Stimulated activated CD8-positive, alpha-beta memory T cell treated with anti-CD3 and anti-CD28 coated beads, Interleukin-4, amount 100 ng/mL, for 24 hours (primary cell): ENCODE measurements at regions not wholly inside any gene's neighbourhood (a gene's known extent, or its start where the extent isn't known, plus 50 kb on each side); places are given as distances from the start of the nearest gene placed in this dataset.
A peak's percentile ranks its signal among the peaks of the same experiment; 100 is the strongest.
"Not testable (repeated sequence)": the region's sequence is repeated elsewhere in the genome, so short reads cannot be mapped to it uniquely, and the experiment has no call there.

Source experiments
- DNase-seq: peaks from one replicate; pipeline ENCODE4 v3.0.0-alpha.2; 2020; ENCODE audit warnings: low read depth

GRCh38 chr12:124476011-124476400, 91.4 kb downstream of the NCOR2 start:
- DNase-seq, result no peak

- DNase-seq, result no peak
Observed at GRCh38 chr12:124475295-124476010, 92.0 kb downstream of the NCOR2 start.

- DNase-seq, result no peak
Observed at GRCh38 chr12:124474709-124475108, 92.7 kb downstream of the NCOR2 start.

GRCh38 chr12:124472690-124473279, 94.6 kb downstream of the NCOR2 start:
- no peak for DNase-seq

GRCh38 chr12:124471828-124472227, 95.6 kb downstream of the NCOR2 start:
- no peak for DNase-seq

DNA sequence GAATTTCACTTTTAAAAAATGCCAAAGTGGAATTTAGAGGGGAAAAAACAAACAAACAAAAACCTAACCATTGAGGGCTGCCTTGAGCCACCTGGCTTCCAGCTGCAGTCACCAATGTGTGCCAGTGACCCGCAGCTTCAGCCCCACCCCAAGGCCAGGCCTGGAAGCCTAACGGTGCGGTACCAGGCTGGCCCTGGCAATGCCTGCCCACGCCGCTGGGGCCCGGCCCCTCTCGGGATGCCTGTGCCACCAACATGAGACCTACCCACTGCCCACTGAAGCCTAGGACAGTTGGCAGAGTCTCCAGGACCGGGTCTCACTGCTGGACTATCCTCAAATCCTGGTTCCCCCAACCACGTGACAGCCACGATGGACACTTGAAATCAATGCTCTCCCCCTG, 96.6 kb downstream of the NCOR2 start:
- no peak for DNase-seq

- DNase-seq, result no peak
Observed at GRCh38 chr12:124470139-124470538, 97.3 kb downstream of the NCOR2 start.

GRCh38 chr12:124469193-124469888, 98.1 kb downstream of the NCOR2 start:
- DNase-seq, result no peak

DNA sequence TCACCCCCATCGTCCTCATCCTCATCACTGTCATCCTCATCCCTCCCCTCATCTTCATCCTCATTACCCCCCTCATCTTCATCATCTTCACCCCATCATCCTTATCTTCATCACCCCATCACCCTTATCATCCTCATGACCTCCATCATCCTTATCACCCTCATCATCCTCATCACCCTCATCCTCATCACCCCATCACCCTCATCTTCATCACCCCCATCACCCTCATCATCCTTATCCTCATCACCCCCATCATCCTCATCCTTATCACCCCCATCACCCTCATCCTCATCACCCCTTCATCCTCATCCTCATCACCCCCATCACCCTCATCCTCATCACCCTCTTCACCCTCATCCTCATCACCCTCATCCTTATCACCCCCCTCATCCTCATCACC, 99.9 kb downstream of the NCOR2 start:
- not testable (repeated sequence) for DNase-seq

DNA sequence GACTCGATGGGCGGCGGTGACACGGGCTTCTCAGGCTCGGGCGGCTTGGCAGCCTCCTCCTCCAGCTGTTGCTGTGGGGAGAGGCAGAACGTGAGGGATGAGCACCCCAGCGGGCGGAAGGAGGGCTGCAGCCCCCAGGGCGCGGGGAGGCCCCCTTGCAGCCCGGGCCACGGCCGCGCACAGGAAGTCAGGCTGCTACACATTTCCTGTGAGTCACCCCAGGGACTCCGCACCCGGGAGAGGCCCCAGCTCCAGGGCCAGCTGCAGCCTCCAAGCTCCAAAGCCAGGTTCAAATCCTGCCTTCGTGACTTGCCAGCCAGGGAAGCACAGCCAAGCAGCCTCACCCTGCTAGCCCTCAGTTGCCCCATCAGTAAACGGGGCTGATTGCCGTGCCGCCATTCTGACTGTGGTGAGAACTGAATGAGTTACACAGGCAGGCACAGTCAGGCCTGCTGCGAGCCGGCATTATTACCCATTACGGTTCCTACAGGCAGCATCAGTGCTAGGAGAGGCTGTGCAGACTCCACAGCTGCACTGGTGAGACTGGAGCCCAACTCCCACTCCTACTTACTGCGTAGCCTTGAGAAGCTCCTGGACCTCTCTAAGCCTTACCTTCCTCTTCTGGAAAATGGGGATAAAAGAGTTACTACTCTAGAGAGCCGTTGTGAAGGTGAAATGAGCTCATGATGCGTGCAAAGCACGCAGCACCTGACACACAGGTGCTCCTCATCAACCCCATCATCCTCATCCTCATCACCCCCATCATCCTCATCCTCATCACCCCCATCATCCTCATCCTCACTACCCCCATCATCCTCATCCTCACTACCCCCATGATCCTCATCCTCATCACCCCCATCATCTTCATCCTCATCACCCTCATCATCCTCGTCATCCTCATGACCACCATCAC, 100.9 kb downstream of the NCOR2 start:
- DNase-seq, result peak; percentile 78

DNA sequence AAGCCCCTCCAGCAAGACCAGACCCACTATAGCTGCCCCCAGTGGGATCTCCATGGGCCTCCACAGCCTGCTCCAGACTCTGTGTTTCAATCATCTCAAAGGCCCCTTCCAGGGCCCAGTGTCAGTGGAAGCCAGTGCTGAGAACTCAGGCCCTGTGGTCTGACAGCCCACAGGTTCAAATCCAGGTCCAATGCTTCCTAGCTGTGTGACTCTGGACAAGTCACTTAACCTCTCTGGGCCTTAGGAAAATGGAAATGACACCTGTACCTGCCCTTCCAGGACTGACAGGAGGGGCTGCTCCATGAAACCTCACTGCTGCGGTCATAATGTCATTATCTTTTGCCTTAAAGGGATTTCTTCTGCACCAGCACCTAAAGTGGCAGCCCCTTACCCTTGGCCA, 101.9 kb downstream of the NCOR2 start:
- DNase-seq, result no peak

- no peak for DNase-seq
Observed at GRCh38 chr12:124464830-124465229, 102.6 kb downstream of the NCOR2 start.

- no peak for DNase-seq
Observed at GRCh38 chr12:124464062-124464461, 103.3 kb downstream of the NCOR2 start.

DNA sequence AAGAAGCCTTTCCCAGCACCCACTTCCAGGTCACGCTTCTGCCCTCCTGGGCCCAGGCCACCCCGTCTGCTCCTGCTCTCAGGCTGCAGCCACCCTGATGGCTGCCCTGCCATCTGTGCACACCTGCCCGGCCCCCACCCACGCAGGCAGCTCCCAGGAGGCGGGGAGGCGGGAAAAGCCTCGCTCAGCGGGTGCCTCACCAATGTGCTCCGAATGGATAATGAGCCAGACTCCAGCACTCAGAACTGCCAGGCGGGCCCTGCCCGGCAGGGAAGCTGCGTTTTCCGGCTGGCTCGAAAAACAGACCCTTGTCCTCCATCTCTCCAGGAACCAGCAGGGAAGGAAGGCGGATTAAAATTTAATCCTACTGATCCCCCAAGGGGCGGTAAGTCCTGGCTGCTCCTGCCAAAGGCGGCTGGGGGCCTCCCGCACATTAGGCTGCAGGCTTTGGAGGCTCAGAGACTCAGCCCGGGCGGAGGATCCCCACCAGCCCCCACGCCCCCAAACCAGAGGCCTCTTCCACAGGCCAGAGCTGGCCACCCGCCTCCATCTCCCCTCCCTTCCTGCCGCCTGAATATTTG, 104.0 kb downstream of the NCOR2 start:
- no peak for DNase-seq

- no peak for DNase-seq
Observed at GRCh38 chr12:124462750-124463149, 104.7 kb downstream of the NCOR2 start.

DNA sequence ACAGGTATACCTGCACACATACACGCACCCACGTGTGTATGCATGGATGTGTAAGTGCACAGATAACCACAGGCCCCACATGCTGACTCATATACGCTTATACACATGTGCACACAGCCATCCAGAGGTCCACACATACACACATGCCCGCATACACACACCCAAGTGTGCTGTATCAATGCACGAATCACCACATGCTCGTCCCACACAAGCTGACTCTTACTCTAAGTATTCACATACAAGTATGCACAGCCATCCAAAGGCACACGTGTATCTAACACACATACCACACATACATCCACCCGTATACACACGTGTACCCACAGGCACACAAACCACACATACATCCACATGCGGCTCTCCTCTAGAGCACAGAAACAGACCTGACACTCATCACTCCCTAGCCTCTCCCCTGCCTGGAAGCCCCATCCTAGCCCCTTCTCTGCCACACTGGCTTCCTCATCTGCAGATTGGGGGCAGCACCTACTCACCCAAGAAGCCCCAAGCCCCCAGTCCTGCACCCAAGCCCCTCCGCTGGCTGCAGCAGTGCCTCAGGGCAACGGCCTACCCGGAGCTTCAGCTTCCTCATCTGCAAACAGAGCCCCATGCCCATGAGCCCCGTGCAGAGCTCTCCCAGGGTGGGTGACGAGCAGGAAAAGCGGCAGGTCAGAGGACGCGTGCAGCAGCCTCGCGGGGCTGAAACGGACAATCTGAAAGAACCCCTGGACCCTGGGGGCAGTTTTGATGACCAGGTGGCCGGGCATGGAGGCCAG, 105.4 kb downstream of the NCOR2 start:
- no peak for DNase-seq

GRCh38 chr12:124461241-124461673, 106.2 kb downstream of the NCOR2 start:
- no peak for DNase-seq

DNA sequence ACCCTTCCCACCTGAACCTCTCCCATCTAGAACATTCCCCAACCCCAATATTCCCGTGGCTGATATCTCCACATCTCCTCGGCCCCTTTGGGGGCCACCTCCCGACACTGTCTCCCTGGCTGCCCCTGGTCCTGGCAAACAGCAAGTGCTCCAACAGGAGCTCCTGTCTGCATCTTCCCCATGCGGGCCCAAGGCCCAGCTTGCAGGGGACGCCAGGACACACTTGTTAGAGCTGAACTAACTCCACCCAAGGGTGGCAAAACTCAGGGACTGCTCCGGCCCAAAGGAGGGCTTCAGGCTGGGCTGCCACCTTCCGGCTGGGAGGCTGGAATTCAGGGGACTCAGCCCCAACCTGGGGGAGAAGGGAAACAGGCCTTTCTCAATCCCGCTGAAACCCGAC, 106.6 kb downstream of the NCOR2 start:
- DNase-seq, result no peak

GRCh38 chr12:124459852-124460645, 107.4 kb downstream of the NCOR2 start:
- no peak for DNase-seq
